ENCODE measurements at regions not wholly inside any gene's neighbourhood (a gene's known extent, or its start where the extent isn't known, plus 50 kb on each side); places are given as distances from the start of the nearest gene placed in this dataset.

DNA sequence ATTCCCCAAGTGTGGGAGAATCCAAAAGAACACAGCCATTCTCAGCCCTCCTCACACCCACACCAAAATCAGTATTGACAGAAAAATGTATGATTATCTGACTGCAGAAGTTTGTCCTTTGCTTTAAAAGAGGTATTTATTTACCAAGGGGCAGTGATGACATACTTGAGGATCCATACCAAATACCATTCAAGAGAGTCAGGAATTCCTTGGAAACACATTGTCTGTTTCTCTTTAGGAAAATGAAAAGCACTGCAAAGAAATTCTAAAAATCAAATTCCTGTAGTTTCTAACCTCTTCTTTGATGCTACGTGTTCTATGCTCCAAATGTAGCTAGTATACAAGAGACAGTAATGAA is 509.6 kb upstream of the CXADR start:
- DNase-seq (ENCODE audit: low read depth in 2 of 2), result no peak

DNA sequence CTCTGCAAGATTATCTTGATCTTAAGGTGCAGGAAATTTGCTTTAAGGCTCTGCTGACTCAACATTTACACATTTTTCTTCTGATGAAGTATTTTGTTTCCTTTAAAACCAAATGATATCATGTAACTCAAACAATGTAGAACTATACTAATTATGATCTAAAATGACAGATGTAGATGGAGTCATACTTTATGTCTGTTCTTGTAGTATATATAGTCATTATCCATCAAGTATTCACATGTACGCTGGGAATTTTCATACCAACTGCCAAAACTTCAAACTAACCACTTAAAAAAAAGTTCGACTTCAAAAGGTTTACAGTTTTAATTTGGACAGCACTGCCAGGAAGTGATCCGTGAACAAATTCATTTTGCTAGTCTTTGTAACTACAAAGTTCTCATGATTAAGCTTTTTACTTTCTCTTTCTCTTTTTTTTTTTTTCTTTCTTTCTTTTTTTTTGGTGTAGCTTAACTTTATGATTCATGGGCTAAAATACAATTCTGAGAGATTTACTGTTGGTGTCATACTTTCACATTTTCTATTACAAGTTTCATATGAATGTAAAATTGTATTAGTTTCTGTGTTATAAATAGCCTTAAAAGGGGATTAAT is 509.0 kb upstream of the CXADR start:
- DNase-seq (ENCODE audit: low read depth in 2 of 2), result no peak

DNA sequence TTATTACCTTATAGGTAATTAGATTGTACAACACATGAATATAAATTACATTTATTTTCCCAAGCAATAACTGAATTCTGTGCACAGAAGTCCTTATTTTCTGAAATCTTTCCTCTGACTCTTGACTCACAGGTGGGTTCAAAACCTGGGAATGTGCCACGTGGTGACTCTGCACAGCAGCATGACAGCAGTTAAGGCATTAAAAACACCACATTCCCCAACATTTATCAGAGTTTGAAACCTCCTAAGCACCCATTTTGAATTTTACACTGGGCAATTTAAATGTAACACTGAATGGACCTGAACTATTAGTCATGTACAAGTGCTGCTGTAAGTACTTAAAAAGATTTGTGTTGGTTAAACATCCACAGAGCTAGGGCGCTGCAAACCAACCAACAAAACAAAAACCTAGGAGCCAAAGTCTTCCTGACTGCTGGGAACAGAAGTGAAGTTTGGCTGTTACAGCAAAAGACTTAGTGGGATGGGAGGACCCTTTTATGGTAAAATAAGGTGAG is 480.6 kb upstream of the CXADR start:
- DNase-seq (ENCODE audit: low read depth in 2 of 2), result no peak

DNA sequence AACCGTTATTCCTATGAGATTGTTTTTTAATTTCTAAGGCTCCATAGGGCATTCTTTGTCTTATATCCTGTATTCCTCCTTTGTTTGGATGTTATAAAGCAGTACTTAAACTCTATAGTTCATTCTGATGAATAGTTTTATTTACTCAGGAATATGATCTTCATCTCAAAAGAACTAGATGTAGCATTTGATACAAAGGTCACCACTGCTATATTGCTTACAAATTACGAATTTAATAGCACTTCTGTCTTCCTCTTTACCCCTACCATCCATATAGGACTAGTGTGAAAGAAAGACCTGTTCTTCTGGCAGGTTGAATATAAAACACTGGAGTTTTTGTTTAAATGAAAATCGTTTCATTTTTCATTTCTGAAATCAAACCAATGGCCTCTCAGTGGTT is 468.1 kb upstream of the CXADR start:
- DNase-seq (ENCODE audit: low read depth in 2 of 2), result no peak

- DNase-seq (ENCODE audit: low read depth in 2 of 2), result no peak
Measured at GRCh38 chr21:17045214-17045853, 467.5 kb upstream of the CXADR start.

DNA sequence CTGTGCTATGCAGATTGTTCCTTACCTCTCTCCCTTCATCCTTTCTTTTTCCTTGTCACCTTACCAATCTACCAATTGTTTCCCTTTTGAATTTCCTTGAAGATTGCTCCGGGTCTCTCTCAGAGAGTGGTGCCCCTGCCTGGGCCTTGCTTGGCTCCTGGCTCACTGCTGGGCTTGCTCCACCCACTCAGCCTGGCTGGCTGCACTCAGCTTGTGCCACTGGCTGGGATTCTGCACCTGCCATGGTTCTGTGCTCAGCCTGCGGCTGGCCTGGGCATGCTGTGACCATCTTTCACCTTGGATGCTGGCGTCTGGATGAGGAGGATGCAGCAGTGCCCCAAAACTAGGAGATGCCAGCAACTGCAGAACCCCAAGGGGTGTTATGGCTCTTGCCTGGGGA is 463.9 kb upstream of the CXADR start:
- DNase-seq (ENCODE audit: low read depth in 2 of 2), result no peak

DNA sequence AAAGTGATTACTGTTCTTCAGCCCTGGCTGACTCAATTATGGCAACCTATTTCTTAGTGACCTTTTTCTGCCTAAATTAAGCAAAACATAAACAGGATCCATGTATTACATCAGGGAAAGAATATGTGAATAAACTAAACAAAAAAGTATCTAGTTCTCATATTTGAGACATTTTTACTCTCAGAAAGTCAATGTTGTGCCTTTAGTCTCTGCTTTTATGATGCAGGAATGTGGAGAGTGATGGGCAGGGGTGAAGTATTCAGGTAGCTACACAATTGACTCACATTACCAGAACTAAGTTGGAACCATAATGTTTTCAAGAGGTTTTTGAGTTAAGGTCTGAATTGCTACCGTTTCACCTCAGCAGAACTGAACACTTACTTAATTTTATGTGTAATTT is 462.7 kb upstream of the CXADR start:
- no peak for DNase-seq (ENCODE audit: low read depth in 2 of 2)

DNA sequence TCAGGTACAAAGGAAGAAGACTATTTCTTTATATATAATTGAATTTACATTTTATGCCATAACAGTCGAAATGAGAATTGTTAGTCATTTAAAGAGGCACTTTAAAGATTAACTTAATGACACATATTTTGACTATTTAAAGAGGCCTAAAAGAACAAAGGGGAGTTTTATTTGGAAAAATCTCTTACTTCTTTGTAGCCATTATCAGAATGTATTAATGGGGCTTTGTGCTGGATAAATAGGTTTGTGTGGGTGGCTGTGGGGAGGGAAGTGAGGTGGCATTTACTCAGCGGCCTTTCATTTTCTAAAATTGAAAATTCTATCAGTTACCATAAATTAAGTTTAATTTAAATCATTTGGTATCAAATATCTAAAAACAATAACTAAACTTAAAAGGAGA is 462.2 kb upstream of the CXADR start:
- no peak for DNase-seq (ENCODE audit: low read depth in 2 of 2)

- no peak for DNase-seq (ENCODE audit: low read depth in 2 of 2)
Measured at GRCh38 chr21:17051054-17051453, 461.8 kb upstream of the CXADR start.

GRCh38 chr21:17053321-17053720 is 459.5 kb upstream of the CXADR start:
- DNase-seq (ENCODE audit: low read depth in 2 of 2), result no peak

- no peak for DNase-seq (ENCODE audit: low read depth in 2 of 2)
Measured at GRCh38 chr21:17059936-17060335, 452.9 kb upstream of the CXADR start.

DNA sequence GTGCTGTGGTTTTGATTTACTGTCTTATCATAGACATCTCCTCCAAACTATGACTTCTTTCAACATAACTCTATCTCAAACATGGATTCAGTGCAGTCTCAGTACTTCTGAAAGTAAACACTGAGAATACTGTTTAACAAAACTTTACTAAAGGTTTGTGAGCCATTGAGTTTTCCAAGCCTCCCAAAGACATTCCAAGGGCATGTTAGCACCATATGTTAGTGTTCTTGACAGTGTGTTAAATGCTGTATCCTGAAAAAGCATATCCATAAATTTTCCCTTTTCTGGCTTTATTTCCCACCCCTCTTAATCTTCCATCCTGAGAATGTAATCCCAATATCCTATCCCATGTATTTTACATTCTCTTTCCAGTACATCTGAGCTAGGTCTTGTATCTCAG is 446.8 kb upstream of the CXADR start:
- no peak for DNase-seq (ENCODE audit: low read depth in 2 of 2)

- DNase-seq (ENCODE audit: low read depth in 2 of 2), result no peak
Measured at GRCh38 chr21:17071093-17071492, 441.8 kb upstream of the CXADR start.

DNA sequence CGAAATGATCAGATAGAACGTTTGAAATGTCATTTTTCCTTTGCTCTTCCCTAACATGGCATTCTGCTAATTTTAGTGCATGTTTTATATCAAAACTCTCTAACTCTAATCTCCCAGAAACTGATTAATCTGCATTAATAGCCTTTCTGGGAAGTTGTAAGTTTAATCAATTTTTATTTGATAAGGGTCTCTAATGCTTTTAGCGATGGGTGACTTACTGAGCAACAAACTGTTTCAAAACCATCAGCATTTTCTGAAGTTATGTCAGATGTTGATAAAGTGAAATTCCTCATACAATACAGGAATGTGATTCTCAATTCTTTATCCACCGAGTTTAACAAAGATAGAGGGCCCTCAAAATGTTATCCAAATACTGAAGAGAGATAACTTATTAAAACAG is 431.6 kb upstream of the CXADR start:
- DNase-seq (ENCODE audit: low read depth in 2 of 2), result no peak

- no peak for DNase-seq (ENCODE audit: low read depth in 2 of 2)
Measured at GRCh38 chr21:17082843-17083483, 429.9 kb upstream of the CXADR start.

DNA sequence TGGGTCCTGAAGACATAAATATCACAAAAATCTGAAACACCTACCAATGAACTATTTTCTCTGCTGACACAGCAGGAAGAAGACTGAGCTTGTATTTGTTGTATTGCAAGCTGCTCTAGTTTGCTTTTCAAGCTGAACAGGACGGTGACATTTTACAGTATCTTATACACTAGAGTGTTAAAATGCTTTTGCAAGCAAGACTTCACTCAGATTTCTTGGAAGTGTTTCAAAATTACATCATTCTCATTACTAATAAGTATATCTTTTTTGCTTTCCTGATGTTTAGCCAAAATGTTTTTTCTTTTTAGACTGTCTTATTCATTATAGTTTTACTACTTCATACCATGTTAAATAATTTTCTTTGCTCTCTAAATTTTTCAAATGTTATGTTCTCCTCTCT is 427.1 kb upstream of the CXADR start:
- DNase-seq (ENCODE audit: low read depth in 2 of 2), result no peak

DNA sequence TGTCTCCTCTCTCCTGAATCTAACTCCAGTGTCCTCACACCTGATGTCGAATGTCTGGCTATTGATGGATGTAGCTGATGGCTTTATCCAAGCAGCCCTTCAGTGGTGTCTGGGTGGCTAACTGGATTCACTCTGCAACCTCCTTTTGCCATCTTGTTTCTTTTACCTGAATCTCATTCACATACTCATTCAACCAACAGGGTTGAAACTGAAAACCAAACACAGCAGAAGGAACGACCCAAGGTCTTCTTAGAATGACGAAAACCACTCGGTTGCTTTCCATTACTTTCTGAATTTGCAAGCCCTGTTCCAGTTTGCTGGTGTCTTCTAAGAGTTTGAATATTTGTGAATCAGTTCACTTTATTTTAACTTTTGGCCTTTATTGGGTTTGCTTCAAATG is 424.3 kb upstream of the CXADR start:
- DNase-seq (ENCODE audit: low read depth in 2 of 2), result no peak

GRCh38 chr21:17089091-17089491 is 423.8 kb upstream of the CXADR start:
- DNase-seq (ENCODE audit: low read depth in 2 of 2), result no peak

DNA sequence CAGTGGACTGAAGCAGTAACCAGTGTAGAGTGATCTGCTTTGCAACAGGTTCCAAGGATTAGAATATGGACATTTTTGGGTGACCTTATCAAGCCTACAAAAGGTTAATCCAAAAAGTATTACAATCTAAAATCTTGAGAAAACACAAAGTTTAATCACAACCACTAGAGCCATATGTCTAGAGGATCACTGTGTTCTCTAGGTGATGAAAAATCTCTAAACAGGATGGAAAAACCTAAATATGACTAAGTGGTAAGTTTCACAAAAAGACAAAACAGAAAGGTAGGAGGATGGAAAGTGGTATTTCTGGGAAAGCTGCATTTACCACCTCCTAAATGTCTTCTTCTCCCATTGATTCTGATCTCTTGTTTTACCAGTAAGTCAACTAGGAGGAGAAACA is 411.1 kb upstream of the CXADR start:
- DNase-seq (ENCODE audit: low read depth in 2 of 2), result no peak

DNA sequence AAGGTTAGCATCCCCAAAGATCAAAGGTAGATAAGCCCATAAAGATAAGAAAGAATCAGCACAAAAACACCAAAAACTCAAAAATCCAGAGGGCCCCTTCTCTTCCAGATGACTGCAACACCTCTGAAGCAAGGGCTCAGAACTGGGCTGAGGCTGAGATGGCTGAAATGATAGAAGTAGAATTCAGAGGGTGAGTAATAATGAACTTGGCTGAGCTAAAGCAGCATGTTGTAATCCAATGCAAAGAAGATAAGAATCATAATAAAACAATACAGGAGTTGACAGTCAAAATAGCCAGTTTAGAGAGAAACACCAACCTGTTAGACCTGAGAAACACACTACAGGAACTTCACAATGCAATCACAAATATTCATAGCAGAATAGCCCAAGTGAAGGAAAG is 406.9 kb upstream of the CXADR start:
- DNase-seq (ENCODE audit: low read depth in 2 of 2), result no peak

DNA sequence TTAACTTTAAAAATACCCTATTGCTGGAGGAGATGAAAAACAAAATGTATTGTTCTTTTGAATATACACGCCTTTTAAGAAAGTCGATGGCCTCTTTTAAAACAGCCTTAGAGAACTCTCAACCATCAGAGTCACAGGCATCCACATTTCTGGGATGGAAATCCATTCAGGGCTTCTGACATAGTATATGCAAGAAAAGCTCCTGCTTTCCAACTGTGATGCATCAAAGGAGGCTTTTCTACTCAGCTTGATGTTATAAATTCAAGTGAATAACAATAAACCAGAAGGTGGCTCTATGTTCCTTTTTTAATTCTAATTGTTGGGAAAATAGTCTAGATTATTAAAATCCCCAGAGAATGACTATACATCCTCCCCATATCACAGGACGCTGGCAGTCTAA is 398.8 kb upstream of the CXADR start:
- no peak for DNase-seq (ENCODE audit: low read depth in 2 of 2)

GRCh38 chr21:17118638-17119384 is 394.0 kb upstream of the CXADR start:
- DNase-seq (ENCODE audit: low read depth in 2 of 2), result no peak
